ENCODE measurements at regions not wholly inside any gene's neighbourhood (a gene's known extent, or its start where the extent isn't known, plus 50 kb on each side); places are given as distances from the start of the nearest gene placed in this dataset.

- no peak overlapping the region for H3K27ac ChIP-seq (ENCODE audit: insufficient read depth in 1 of 2, low read depth in 1 of 2, low read length in 2 of 2, poor library complexity in 1 of 2, severe bottlenecking in 2 of 2)
- no peaks in the 10 kb centered on the region for H3K27me3 ChIP-seq (replicated peaks in 2 of 5; ENCODE audit: control insufficient read depth in 4 of 5, insufficient read depth in 5 of 5, low read length in 4 of 5)
- 100% methylated on average over 1 of the region's 1 CpG for whole genome bisulfite sequencing (ENCODE audit: insufficient coverage)
- H3K36me3 ChIP-seq (ENCODE audit: control insufficient read depth in 4 of 4, insufficient read depth in 4 of 4, low read length in 3 of 4), result no peaks in the 10 kb centered on the region
- no peak overlapping the region for H3K4me3 ChIP-seq (ENCODE audit: control insufficient read depth in 1 of 7, extremely low read depth in 1 of 7, insufficient read depth in 4 of 7, low read depth in 2 of 7, low read length in 6 of 7)
- no peaks in the 10 kb centered on the region for H3K9me3 ChIP-seq (ENCODE audit: control extremely low read depth in 1 of 5, control insufficient read depth in 4 of 5, insufficient read depth in 2 of 5, low read depth in 1 of 5, low read length in 4 of 5)
- POLR2A ChIA-PET, result interaction anchor here (1.1 kb wide), 1 partner anchor 21 kb away, joined by 6 read pairs; no protein-coding TSS in a partner anchor
- DNase-seq, result no peak
- H3K4me1 ChIP-seq (ENCODE audit: control extremely low read depth in 1 of 4, control insufficient read depth in 4 of 4, insufficient read depth in 4 of 4, low read length in 3 of 4), result peaks cover 2 to 25% (median 15%) of the 10 kb centered on the region in 4 experiments
- CTCF ChIA-PET, result interaction anchor here (1.0 to 1.9 kb wide), 2 partner anchors 8 to 1757 kb away, joined by 3 to 5 read pairs; no protein-coding TSS in a partner anchor
Measured at GRCh38 chr18:45378308-45378707, 237.0 kb upstream of the SLC14A2 start.

DNA sequence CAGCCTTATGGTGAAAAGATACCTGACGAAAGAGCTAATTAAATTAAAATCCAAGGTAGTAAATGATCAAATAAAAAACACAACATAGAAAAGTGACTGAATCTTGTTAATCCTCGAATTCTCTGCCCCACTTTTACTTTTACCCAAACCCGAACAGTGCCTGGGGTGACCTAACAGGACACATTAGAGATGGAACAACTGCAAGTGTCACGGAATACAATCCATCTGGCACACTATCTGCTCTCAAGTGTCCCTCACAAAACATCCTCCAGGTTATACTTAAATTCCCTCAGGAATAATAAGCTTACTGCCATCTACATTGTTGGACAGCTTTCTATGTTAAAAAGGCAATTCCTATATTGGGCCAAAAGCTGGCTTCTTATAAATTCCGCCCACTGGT lies 236.3 kb upstream of the SLC14A2 start:
- H3K36me3 ChIP-seq (ENCODE audit: control insufficient read depth in 4 of 4, insufficient read depth in 4 of 4, low read length in 3 of 4), result no peaks in the 10 kb centered on the region
- H3K27me3 ChIP-seq (replicated peaks in 2 of 5; ENCODE audit: control insufficient read depth in 4 of 5, insufficient read depth in 5 of 5, low read length in 4 of 5), result peaks cover 0 to 2% (median 0%) of the 10 kb centered on the region in 5 experiments
- no peaks in the 10 kb centered on the region for H3K9me3 ChIP-seq (ENCODE audit: control extremely low read depth in 1 of 5, control insufficient read depth in 4 of 5, insufficient read depth in 2 of 5, low read depth in 1 of 5, low read length in 4 of 5)
- CTCF ChIA-PET, result interaction anchor here (0.8 to 1.9 kb wide), 3 partner anchors 13 to 1758 kb away, joined by 3 to 5 read pairs (median 4); no protein-coding TSS in a partner anchor
- POLR2A ChIA-PET, result interaction anchor here (1.1 kb wide), 1 partner anchor 22 kb away, joined by 6 read pairs; no protein-coding TSS in a partner anchor
- no peak overlapping the region for H3K27ac ChIP-seq (ENCODE audit: insufficient read depth in 1 of 2, low read depth in 1 of 2, low read length in 2 of 2, poor library complexity in 1 of 2, severe bottlenecking in 2 of 2)
- peaks cover 2 to 19% (median 10%) of the 10 kb centered on the region in 4 experiments for H3K4me1 ChIP-seq (ENCODE audit: control extremely low read depth in 1 of 4, control insufficient read depth in 4 of 4, insufficient read depth in 4 of 4, low read length in 3 of 4)
- 100% methylated on average over 2 of the region's 5 CpGs for WGBS (ENCODE audit: insufficient coverage)
- DNase-seq, result no peak
- no peak overlapping the region for H3K4me3 ChIP-seq (ENCODE audit: control insufficient read depth in 1 of 7, extremely low read depth in 1 of 7, insufficient read depth in 4 of 7, low read depth in 2 of 7, low read length in 6 of 7)

- ChIA-PET POLR2A (no interaction called here), CTCF (interaction anchor here (0.6 to 7.7 kb wide), 5 partner anchors 14 to 1759 kb away, joined by 3 to 44 read pairs (median 4); no protein-coding TSS in a partner anchor)
- Histone ChIP-seq H3K36me3 (ENCODE audit: control insufficient read depth in 4 of 4, insufficient read depth in 4 of 4, low read length in 3 of 4) (no peaks in the 10 kb centered on the region), H3K4me3 (ENCODE audit: control insufficient read depth in 1 of 7, extremely low read depth in 1 of 7, insufficient read depth in 4 of 7, low read depth in 2 of 7, low read length in 6 of 7) (no peak overlapping the region), H3K9me3 (ENCODE audit: control extremely low read depth in 1 of 5, control insufficient read depth in 4 of 5, insufficient read depth in 2 of 5, low read depth in 1 of 5, low read length in 4 of 5) (no peaks in the 10 kb centered on the region), H3K27ac (ENCODE audit: insufficient read depth in 1 of 2, low read depth in 1 of 2, low read length in 2 of 2, poor library complexity in 1 of 2, severe bottlenecking in 2 of 2) (no peak overlapping the region), H3K4me1 (ENCODE audit: control extremely low read depth in 1 of 4, control insufficient read depth in 4 of 4, insufficient read depth in 4 of 4, low read length in 3 of 4) (peaks cover 6 to 21% (median 9%) of the 10 kb centered on the region in 4 experiments), H3K27me3 (replicated peaks in 2 of 5; ENCODE audit: control insufficient read depth in 4 of 5, insufficient read depth in 5 of 5, low read length in 4 of 5) (peaks cover 0 to 2% (median 0%) of the 10 kb centered on the region in 5 experiments)
- no CpG with 5 or more reads among the region's 1 CpG for WGBS (ENCODE audit: insufficient coverage)
- DNase-seq, result no peak
Measured at GRCh38 chr18:45379903-45380302, 235.4 kb upstream of the SLC14A2 start.

GRCh38 chr18:45381282-45381681 lies 234.0 kb upstream of the SLC14A2 start:
- no CpG with 5 or more reads among the region's 1 CpG for WGBS (ENCODE audit: insufficient coverage)
- no peak overlapping the region for H3K27ac ChIP-seq (ENCODE audit: insufficient read depth in 1 of 2, low read depth in 1 of 2, low read length in 2 of 2, poor library complexity in 1 of 2, severe bottlenecking in 2 of 2)
- ChIA-PET POLR2A (no interaction called here), CTCF (interaction anchor here (1.0 to 7.7 kb wide), 3 partner anchors 36 to 1760 kb away, joined by 3 to 44 read pairs (median 4); no protein-coding TSS in a partner anchor)
- peaks cover 0 to 2% (median 0%) of the 10 kb centered on the region in 5 experiments for H3K27me3 ChIP-seq (replicated peaks in 2 of 5; ENCODE audit: control insufficient read depth in 4 of 5, insufficient read depth in 5 of 5, low read length in 4 of 5)
- H3K9me3 ChIP-seq (ENCODE audit: control extremely low read depth in 1 of 5, control insufficient read depth in 4 of 5, insufficient read depth in 2 of 5, low read depth in 1 of 5, low read length in 4 of 5), result no peaks in the 10 kb centered on the region
- no peaks in the 10 kb centered on the region for H3K36me3 ChIP-seq (ENCODE audit: control insufficient read depth in 4 of 4, insufficient read depth in 4 of 4, low read length in 3 of 4)
- H3K4me3 ChIP-seq (ENCODE audit: control insufficient read depth in 1 of 7, extremely low read depth in 1 of 7, insufficient read depth in 4 of 7, low read depth in 2 of 7, low read length in 6 of 7), result no peak overlapping the region
- DNase-seq, result peak; percentile 15 to 67 (median 63)
- H3K4me1 ChIP-seq (ENCODE audit: control extremely low read depth in 1 of 4, control insufficient read depth in 4 of 4, insufficient read depth in 4 of 4, low read length in 3 of 4), result peaks cover 6 to 23% (median 12%) of the 10 kb centered on the region in 4 experiments

GRCh38 chr18:45383228-45383627 lies 232.0 kb upstream of the SLC14A2 start:
- DNase-seq, result no peak
- Histone ChIP-seq H3K4me3 (ENCODE audit: control insufficient read depth in 1 of 7, extremely low read depth in 1 of 7, insufficient read depth in 4 of 7, low read depth in 2 of 7, low read length in 6 of 7) (no peak overlapping the region), H3K27ac (ENCODE audit: insufficient read depth in 1 of 2, low read depth in 1 of 2, low read length in 2 of 2, poor library complexity in 1 of 2, severe bottlenecking in 2 of 2) (no peak overlapping the region), H3K9me3 (ENCODE audit: control extremely low read depth in 1 of 5, control insufficient read depth in 4 of 5, insufficient read depth in 2 of 5, low read depth in 1 of 5, low read length in 4 of 5) (no peaks in the 10 kb centered on the region), H3K36me3 (ENCODE audit: control insufficient read depth in 4 of 4, insufficient read depth in 4 of 4, low read length in 3 of 4) (no peaks in the 10 kb centered on the region), H3K4me1 (ENCODE audit: control extremely low read depth in 1 of 4, control insufficient read depth in 4 of 4, insufficient read depth in 4 of 4, low read length in 3 of 4) (peaks cover 6 to 20% (median 12%) of the 10 kb centered on the region in 4 experiments), H3K27me3 (replicated peaks in 2 of 5; ENCODE audit: control insufficient read depth in 4 of 5, insufficient read depth in 5 of 5, low read length in 4 of 5) (peaks cover 0 to 2% (median 0%) of the 10 kb centered on the region in 5 experiments)
- ChIA-PET CTCF (interaction anchor here (1.0 to 7.7 kb wide), 9 partner anchors 11 to 1764 kb away, joined by 3 to 44 read pairs (median 12); no protein-coding TSS in a partner anchor), POLR2A (no interaction called here)
- 100% methylated on average over 1 of the region's 1 CpG for WGBS (ENCODE audit: insufficient coverage)

GRCh38 chr18:45384137-45384961 lies 230.9 kb upstream of the SLC14A2 start:
- no peaks in the 10 kb centered on the region for H3K9me3 ChIP-seq (ENCODE audit: control extremely low read depth in 1 of 5, control insufficient read depth in 4 of 5, insufficient read depth in 2 of 5, low read depth in 1 of 5, low read length in 4 of 5)
- ChIA-PET CTCF (interaction anchor here (0.6 to 7.7 kb wide), 30 partner anchors 8 to 1785 kb away, joined by 3 to 44 read pairs (median 3); no protein-coding TSS in a partner anchor), POLR2A (no interaction called here)
- H3K4me1 ChIP-seq (ENCODE audit: control extremely low read depth in 1 of 4, control insufficient read depth in 4 of 4, insufficient read depth in 4 of 4, low read length in 3 of 4), result peaks cover 6 to 20% (median 12%) of the 10 kb centered on the region in 4 experiments
- WGBS (ENCODE audit: insufficient coverage), result 100% methylated on average over 1 of the region's 4 CpGs
- H3K27me3 ChIP-seq (replicated peaks in 2 of 5; ENCODE audit: control insufficient read depth in 4 of 5, insufficient read depth in 5 of 5, low read length in 4 of 5), result peaks cover 0 to 2% (median 0%) of the 10 kb centered on the region in 5 experiments
- H3K27ac ChIP-seq (ENCODE audit: insufficient read depth in 1 of 2, low read depth in 1 of 2, low read length in 2 of 2, poor library complexity in 1 of 2, severe bottlenecking in 2 of 2), result no peak overlapping the region
- no peaks in the 10 kb centered on the region for H3K36me3 ChIP-seq (ENCODE audit: control insufficient read depth in 4 of 4, insufficient read depth in 4 of 4, low read length in 3 of 4)
- peak; percentile 72 to 83 (median 80) for DNase-seq
- peak overlapping the region in 2 of 7 experiments; percentile 6 to 8 for H3K4me3 ChIP-seq (ENCODE audit: control insufficient read depth in 1 of 7, extremely low read depth in 1 of 7, insufficient read depth in 4 of 7, low read depth in 2 of 7, low read length in 6 of 7)
